OCI-LY3 (cell line): ENCODE measurements at regions not wholly inside any gene's neighbourhood (a gene's known extent, or its start where the extent isn't known, plus 50 kb on each side); places are given as distances from the start of the nearest gene placed in this dataset.

Source experiments
- H2AFZ ChIP-seq: fragments of 200-600, 300-600 bp; shearing (Covaris generic); 2 replicates; pipeline ENCODE4 v1.6.0; 2014; ENCODE audit warnings: antibody characterized with exemption, low read depth, low read length
- H3K27ac ChIP-seq: fragments of 200-600, 300-600 bp; sonication (generic); 2 replicates; pipeline ENCODE4 v1.5.1; 2014; ENCODE audit warnings: mild to moderate bottlenecking, low read length, moderate library complexity, mixed read lengths
- H3K27me3 ChIP-seq: fragments of 200-600, 300-600 bp; sonication (generic); 2 replicates; pipeline ENCODE4 v1.6.1; 2014; ENCODE audit warnings: low read depth, low read length, mixed read lengths
- H3K36me3 ChIP-seq: fragments of 200-600, 300-600 bp; sonication (generic); replicated peaks from 2 replicates; pipeline ENCODE3; 2014; ENCODE audit warnings: low read depth, low read length, mixed read lengths
- H3K4me1 ChIP-seq: fragments of 300-600, 200-600 bp; sonication (generic); 2 replicates; pipeline ENCODE4 v1.6.1; 2014; ENCODE audit warnings: low read length, mixed read lengths
- H3K4me2 ChIP-seq: fragments of 200-600, 300-600 bp; sonication (generic); 2 replicates; pipeline ENCODE4 v1.6.1; 2014; ENCODE audit warnings: low read length, mixed read lengths
- H3K4me3 ChIP-seq: fragments of 300-600, 200-600 bp; sonication (generic); 2 replicates; pipeline ENCODE4 v1.5.1; 2014; ENCODE audit warnings: antibody characterized with exemption, mild to moderate bottlenecking, low read length, moderate library complexity
- H3K79me2 ChIP-seq: fragments of 300-600, 200-600 bp; shearing (Covaris generic); 2 replicates; pipeline ENCODE4 v1.6.1; 2014; ENCODE audit warnings: mild to moderate bottlenecking, low read length, mixed read lengths
- H3K9ac ChIP-seq: fragments of 300-600, 200-600 bp; shearing (Covaris generic); 2 replicates; pipeline ENCODE4 v1.6.0; 2014; ENCODE audit warnings: mild to moderate bottlenecking, low read length, moderate library complexity
- H3K9me3 ChIP-seq: fragments of 200-600, 300-600 bp; shearing (Covaris generic); 2 replicates; pipeline ENCODE4 v1.6.1; 2014; ENCODE audit warnings: low read length, mixed read lengths; ENCODE audit not compliant: insufficient read depth
- H4K20me1 ChIP-seq: fragments of 200-600, 300-600 bp; sonication (generic); 2 replicates; pipeline ENCODE4 v1.6.1; 2016; ENCODE audit warnings: low read length, mixed read lengths; ENCODE audit not compliant: insufficient read depth
- EZH2phosphoT487 ChIP-seq: fragments of 200-600 bp; shearing (Covaris generic); IDR thresholded peaks from 2 replicates; pipeline ENCODE4 v1.6.1; 2018; ENCODE audit warnings: antibody characterized with exemption, mixed run types, low read depth
- TF ChIP-seq, protein P1 (sequence below): fragments of 200-600, 300-600 bp; sonication (generic); IDR thresholded peaks from 2 replicates; pipeline ENCODE4 v1.5.1; 2014; ENCODE audit warnings: antibody characterized with exemption, low read length, low read depth

DNA sequence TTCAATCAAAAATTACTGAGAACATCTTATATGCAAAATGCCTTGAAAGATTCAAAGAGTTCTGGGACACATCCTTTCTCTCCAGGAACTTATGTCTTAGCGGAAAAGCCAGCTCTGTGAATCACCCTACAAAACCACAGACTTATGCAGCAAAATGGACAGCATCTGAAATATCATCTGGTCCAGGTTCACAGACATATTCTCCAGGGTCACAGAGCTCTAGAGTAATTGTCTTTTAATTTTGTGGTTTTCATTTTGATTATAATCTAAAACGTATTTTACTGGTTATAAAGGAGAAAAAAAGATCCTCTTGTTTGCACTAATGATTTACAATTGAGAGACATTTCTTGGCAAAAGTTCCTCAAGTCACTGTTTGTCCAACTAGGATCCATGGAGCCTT is 246.2 kb downstream of the MSRB3 start:
- TF ChIP-seq, protein P1, sequence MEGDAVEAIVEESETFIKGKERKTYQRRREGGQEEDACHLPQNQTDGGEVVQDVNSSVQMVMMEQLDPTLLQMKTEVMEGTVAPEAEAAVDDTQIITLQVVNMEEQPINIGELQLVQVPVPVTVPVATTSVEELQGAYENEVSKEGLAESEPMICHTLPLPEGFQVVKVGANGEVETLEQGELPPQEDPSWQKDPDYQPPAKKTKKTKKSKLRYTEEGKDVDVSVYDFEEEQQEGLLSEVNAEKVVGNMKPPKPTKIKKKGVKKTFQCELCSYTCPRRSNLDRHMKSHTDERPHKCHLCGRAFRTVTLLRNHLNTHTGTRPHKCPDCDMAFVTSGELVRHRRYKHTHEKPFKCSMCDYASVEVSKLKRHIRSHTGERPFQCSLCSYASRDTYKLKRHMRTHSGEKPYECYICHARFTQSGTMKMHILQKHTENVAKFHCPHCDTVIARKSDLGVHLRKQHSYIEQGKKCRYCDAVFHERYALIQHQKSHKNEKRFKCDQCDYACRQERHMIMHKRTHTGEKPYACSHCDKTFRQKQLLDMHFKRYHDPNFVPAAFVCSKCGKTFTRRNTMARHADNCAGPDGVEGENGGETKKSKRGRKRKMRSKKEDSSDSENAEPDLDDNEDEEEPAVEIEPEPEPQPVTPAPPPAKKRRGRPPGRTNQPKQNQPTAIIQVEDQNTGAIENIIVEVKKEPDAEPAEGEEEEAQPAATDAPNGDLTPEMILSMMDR = no peak
- no peak for TF ChIP-seq EZH2phosphoT487
- H3K9me3 ChIP-seq = no peaks in the 10 kb centered on the region
- H3K27ac ChIP-seq = no peak overlapping the region
- H2AFZ ChIP-seq = no peak overlapping the region
- H3K4me3 ChIP-seq = no peak overlapping the region
- H3K27me3 ChIP-seq = no peaks in the 10 kb centered on the region
- H3K4me2 ChIP-seq = no peak overlapping the region
- no peaks in the 10 kb centered on the region for H3K36me3 ChIP-seq
- no peak overlapping the region for H3K9ac ChIP-seq
- H4K20me1 ChIP-seq = no peaks in the 10 kb centered on the region
- H3K79me2 ChIP-seq = no peaks in the 10 kb centered on the region
- H3K4me1 ChIP-seq = no peaks in the 10 kb centered on the region

DNA sequence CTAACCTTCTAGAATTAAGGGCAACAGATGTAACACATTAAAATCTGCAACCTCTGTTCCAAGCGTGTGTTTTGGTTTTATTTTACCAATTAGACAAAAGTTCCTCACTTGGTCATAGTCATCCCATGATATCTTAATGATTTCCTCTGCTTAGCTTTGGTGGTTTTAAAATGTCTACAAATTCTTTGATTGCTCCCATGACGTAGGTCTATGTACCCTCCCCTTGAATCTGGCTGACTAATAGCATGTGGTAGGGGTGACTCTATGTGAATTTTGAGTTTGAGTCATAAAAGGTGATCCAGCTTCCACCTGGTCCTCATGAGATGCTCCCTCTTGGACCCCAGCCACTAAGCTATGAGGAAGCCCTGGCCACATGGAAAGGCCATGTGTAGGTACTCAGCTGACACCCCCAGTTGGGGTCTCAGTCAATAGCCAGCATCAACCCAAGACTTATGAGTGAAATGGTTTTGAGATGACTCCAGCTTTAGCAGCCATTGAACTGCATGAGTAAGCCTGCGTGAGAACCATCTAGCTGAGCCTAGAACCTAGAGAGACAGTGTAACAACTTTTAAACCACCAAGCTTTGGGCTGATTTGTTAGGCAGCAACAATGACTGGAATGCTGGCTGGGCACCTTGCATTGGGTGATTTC is 247.1 kb downstream of the MSRB3 start:
- no peak overlapping the region for H3K9ac ChIP-seq
- no peaks in the 10 kb centered on the region for H3K4me1 ChIP-seq
- no peaks in the 10 kb centered on the region for H3K9me3 ChIP-seq
- H3K27me3 ChIP-seq = no peaks in the 10 kb centered on the region
- no peak overlapping the region for H2AFZ ChIP-seq
- H3K36me3 ChIP-seq = no peaks in the 10 kb centered on the region
- H4K20me1 ChIP-seq = no peaks in the 10 kb centered on the region
- no peak overlapping the region for H3K27ac ChIP-seq
- no peaks in the 10 kb centered on the region for H3K79me2 ChIP-seq
- H3K4me3 ChIP-seq = no peak overlapping the region
- H3K4me2 ChIP-seq = no peak overlapping the region
- TF ChIP-seq, protein P1 = no peak
- TF ChIP-seq EZH2phosphoT487 = no peak

DNA sequence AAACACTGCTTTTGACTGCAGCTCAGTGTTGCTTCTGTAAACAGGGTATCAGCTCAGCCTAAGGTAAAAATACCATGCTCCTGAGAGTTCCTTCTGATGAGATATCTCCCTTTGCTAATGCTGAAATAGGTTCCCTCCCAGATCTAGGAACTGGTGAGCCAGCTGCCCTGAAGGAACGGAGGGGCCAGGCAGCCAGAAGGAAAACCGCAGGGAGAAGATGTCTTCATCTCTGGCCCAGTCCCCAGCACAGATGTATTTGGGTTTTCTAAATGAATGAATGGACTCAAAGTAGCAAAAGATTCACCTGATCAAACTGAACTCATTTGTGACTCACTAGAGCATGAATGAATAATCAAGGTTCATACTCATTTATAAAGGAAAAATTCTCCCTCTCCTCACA is 247.8 kb downstream of the MSRB3 start:
- TF ChIP-seq EZH2phosphoT487 = no peak
- TF ChIP-seq, protein P1 = no peak
- Histone ChIP-seq H3K27ac (no peak overlapping the region), H3K4me3 (no peak overlapping the region), H3K36me3 (no peaks in the 10 kb centered on the region), H2AFZ (no peak overlapping the region), H3K4me2 (no peak overlapping the region), H3K9me3 (no peaks in the 10 kb centered on the region), H3K27me3 (no peaks in the 10 kb centered on the region), H4K20me1 (no peaks in the 10 kb centered on the region), H3K9ac (no peak overlapping the region), H3K4me1 (no peaks in the 10 kb centered on the region), H3K79me2 (no peaks in the 10 kb centered on the region)

DNA sequence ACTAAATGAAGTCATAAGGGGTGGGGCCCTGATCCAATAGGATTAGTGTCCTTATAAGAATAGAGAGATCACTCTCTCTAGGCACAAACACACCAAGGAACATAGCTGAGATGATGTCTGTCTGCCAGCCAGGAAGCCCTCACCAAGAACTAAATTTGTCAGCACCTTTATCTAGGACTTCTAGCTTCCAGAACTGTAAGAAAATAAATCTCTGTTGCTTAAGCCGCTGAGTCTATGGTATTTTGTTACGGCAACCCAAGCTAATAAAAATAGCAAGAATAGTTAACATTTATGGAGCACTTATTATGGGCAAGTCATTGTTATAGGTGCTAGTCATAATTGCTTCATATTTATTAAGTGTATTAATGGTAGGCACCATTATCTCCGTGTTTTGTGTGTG is 249.6 kb downstream of the MSRB3 start:
- no peak overlapping the region for H3K27ac ChIP-seq
- H2AFZ ChIP-seq = no peak overlapping the region
- H3K79me2 ChIP-seq = no peaks in the 10 kb centered on the region
- no peak overlapping the region for H3K9ac ChIP-seq
- TF ChIP-seq, protein P1 = no peak
- no peak overlapping the region for H3K4me3 ChIP-seq
- no peaks in the 10 kb centered on the region for H3K27me3 ChIP-seq
- H3K4me2 ChIP-seq = no peak overlapping the region
- no peaks in the 10 kb centered on the region for H4K20me1 ChIP-seq
- H3K9me3 ChIP-seq = no peaks in the 10 kb centered on the region
- H3K4me1 ChIP-seq = no peaks in the 10 kb centered on the region
- H3K36me3 ChIP-seq = no peaks in the 10 kb centered on the region
